ENCODE measurements at regions not wholly inside any gene's neighbourhood (a gene's known extent, or its start where the extent isn't known, plus 50 kb on each side); places are given as distances from the start of the nearest gene placed in this dataset.

GRCh38 chr22:47373648-47374272, 611.3 kb downstream of the TBC1D22A start:
- no peaks in the 10 kb centered on the region for H3K36me3 ChIP-seq
- H3K27me3 ChIP-seq (replicated peaks in 1 of 7), result peaks cover 0 to 49% (median 0%) of the 10 kb centered on the region in 7 donors
- no peak for TF ChIP-seq POLR2AphosphoS5 (IDR thresholded peaks at IDR 0.05)
- no peak for TF ChIP-seq POLR2A (IDR thresholded peaks at IDR 0.05)
- TF ChIP-seq, protein P1, sequence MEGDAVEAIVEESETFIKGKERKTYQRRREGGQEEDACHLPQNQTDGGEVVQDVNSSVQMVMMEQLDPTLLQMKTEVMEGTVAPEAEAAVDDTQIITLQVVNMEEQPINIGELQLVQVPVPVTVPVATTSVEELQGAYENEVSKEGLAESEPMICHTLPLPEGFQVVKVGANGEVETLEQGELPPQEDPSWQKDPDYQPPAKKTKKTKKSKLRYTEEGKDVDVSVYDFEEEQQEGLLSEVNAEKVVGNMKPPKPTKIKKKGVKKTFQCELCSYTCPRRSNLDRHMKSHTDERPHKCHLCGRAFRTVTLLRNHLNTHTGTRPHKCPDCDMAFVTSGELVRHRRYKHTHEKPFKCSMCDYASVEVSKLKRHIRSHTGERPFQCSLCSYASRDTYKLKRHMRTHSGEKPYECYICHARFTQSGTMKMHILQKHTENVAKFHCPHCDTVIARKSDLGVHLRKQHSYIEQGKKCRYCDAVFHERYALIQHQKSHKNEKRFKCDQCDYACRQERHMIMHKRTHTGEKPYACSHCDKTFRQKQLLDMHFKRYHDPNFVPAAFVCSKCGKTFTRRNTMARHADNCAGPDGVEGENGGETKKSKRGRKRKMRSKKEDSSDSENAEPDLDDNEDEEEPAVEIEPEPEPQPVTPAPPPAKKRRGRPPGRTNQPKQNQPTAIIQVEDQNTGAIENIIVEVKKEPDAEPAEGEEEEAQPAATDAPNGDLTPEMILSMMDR (IDR thresholded peaks at IDR 0.05 in 8 of 11, conservative IDR thresholded peaks at IDR 0.05 in 3 of 11), result no peak
- DNase-seq, result peak; percentile 43
- H3K27ac ChIP-seq, result no peak overlapping the region
- 59 to 84% (median 74%) methylated on average over 10 to 13 of the region's 13 CpGs for WGBS, 5 donors
- H3K4me1 ChIP-seq, result no peaks in the 10 kb centered on the region
- no peaks in the 10 kb centered on the region for H3K9me3 ChIP-seq
- intact Hi-C loops (cut with DNase I; ENCODE audit: low total_unique reads), result no loop called here
- no peak overlapping the region for H3K4me3 ChIP-seq

DNA sequence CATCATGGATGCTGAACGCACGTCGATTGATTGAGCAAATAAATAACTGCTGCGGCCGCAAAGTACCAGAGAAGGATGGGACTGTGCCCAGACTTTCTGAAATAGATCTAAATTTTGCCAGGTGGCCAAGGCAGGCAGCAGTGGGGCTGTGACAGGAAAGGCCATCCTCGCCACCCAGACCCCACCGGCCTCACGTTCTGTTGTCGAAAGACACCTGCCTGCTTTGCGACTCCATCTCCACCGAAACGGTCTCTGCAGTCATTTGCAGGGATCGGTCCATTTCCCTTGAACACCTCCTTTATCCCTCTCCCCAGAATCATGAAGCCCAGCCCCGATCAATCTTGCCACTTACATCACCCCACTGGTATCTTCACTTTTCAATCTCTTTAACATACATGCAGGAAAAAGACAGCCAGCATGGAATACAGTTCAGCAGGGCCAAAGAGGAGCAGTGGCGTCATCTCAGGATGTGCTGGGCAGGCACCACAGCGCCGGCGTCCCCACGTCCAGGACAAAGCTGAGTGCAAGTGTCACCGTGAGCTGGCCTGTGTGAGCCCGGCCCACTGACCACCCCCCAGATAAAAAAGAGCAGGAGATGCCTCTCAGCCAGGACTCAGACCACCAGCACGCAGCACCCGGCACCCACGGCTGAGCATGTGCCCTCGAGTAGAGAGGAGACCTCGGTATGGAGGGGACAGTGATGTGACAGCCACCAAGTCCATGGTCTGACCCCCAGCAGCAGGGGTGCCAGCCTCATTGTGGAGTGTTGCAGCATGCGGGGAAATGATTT, 610.3 kb downstream of the TBC1D22A start:
- no peak for TF ChIP-seq POLR2A (IDR thresholded peaks at IDR 0.05)
- TF ChIP-seq, protein P1 (IDR thresholded peaks at IDR 0.05 in 8 of 11, conservative IDR thresholded peaks at IDR 0.05 in 3 of 11), result no peak
- TF ChIP-seq POLR2AphosphoS5 (IDR thresholded peaks at IDR 0.05), result no peak
- whole genome bisulfite sequencing, 5 donors, result 86 to 91% (median 90%) methylated on average over 24 to 27 of the region's 27 CpGs
- Histone ChIP-seq H3K9me3 (no peaks in the 10 kb centered on the region), H3K4me3 (no peak overlapping the region), H3K36me3 (no peaks in the 10 kb centered on the region), H3K4me1 (no peaks in the 10 kb centered on the region), H3K27me3 (replicated peaks in 1 of 7) (peaks cover 0 to 52% (median 0%) of the 10 kb centered on the region in 7 donors), H3K27ac (no peak overlapping the region)
- peak; percentile 59 for DNase-seq
- intact Hi-C loops (cut with DNase I; ENCODE audit: low total_unique reads), result no loop called here

GRCh38 chr22:47372111-47372581, 609.7 kb downstream of the TBC1D22A start:
- peak; percentile 51 for DNase-seq

More at GRCh38 chr22:47372111-47372581, 609.7 kb downstream of the TBC1D22A start:
- WGBS, 5 donors, result 78 to 88% (median 81%) methylated on average over 11 to 15 of the region's 15 CpGs
- no peaks in the 10 kb centered on the region for H3K4me1 ChIP-seq
- no peak overlapping the region for H3K4me3 ChIP-seq
- no peaks in the 10 kb centered on the region for H3K9me3 ChIP-seq
- no peak overlapping the region for H3K27ac ChIP-seq
- intact Hi-C loops (cut with DNase I; ENCODE audit: low total_unique reads), result no loop called here
- H3K27me3 ChIP-seq (replicated peaks in 1 of 7), result peaks cover 0 to 57% (median 0%) of the 10 kb centered on the region in 7 donors
- no peaks in the 10 kb centered on the region for H3K36me3 ChIP-seq
- TF ChIP-seq, protein P1 (IDR thresholded peaks at IDR 0.05 in 8 of 11, conservative IDR thresholded peaks at IDR 0.05 in 3 of 11), result no peak
- no peak for TF ChIP-seq POLR2AphosphoS5 (IDR thresholded peaks at IDR 0.05)
- TF ChIP-seq POLR2A (IDR thresholded peaks at IDR 0.05), result no peak

Measured in spleen (tissue), 11 donors.